Central memory CD4-positive, alpha-beta T cell (primary cell): ENCODE measurements at regions not wholly inside any gene's neighbourhood (a gene's known extent, or its start where the extent isn't known, plus 50 kb on each side); places are given as distances from the start of the nearest gene placed in this dataset.

Experiments
- DNase-seq: peaks from one replicate; pipeline ENCODE4 v3.0.0; 2022

DNA sequence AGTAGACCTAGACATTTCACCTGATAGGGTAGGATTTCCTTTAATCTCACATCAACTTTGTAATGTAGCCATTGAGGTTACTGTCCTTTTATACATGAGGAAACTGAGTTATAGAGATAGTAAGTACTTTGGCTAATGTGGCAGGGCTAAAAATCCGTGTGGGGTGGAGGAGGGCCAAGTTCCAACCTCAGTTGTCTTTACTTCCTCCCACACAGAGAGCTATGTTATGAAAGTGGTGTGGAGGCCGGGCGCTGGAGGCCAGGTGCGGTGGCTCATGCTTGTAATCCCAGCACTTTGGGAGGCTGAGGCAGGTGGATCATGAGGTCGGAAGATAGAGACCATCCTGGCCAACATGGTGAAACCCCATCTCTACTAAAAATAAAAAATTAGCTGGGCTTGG is 173.3 kb downstream of the PALM2AKAP2 start:
- no peak for DNase-seq

DNA sequence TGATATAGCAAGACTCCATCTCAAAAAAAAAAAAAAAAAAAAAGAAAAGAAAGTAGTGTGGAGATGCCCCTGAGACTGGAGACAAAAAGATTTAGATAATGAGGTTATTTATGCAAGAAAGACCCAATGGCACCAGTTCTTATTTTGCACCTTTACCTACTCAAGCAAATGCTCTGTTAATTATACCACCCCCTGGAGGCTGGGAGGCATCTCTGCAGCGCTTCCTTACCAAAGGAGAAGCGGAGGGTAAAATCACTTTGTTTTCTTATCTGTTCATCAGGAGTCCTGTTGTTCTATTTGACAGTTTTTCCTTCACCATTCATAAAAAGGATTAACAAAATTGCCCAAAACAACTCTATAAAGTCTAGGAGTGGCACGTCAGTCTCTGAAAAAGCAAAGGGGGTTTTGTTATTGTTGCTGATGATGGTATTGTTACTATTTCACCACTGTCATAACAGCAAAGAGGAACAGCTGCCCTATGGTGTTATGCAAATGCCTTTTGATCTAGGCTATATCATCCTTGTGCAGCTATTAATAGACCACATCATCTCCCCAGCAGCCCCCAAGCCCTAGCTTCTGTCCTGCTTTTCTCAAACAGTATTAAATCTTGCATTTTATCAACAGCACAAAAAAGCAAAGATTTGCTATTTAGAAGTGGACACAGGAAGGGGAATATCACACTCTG is 174.0 kb downstream of the PALM2AKAP2 start:
- no peak for DNase-seq

DNA sequence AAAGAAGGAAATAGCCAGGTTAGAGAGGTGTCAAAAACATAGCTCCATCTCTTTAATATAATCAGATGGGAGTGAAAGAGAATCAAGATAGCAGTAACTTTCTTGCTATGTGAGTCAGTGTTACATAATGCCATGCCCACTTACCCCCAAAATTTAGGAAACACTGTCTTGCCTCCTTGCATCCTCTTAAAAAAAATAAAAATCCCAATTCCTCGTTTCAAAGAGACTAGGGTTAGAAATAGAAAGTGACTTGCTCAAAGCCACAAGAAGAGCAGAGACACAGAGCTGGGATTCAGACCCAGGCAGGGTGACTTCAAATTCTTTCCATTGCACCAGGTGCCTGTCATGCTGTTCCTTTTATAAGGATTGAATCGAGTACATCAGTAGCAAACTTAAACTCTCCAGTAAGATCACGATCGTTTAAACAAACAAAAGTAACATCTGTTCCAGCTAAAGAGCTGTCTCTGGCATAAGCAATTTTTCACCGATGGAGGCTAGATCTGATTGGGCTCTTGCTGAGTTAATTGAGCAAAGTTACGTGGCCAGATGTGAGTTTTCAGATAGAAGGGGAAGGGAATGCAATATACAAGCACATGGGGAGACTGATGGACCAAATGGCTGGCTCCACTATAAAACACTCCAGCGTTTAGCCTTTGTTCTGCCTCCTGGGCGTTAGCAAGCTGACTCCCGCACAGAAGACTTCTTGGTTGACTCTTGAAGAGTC is 176.9 kb downstream of the PALM2AKAP2 start:
- no peak for DNase-seq

DNA sequence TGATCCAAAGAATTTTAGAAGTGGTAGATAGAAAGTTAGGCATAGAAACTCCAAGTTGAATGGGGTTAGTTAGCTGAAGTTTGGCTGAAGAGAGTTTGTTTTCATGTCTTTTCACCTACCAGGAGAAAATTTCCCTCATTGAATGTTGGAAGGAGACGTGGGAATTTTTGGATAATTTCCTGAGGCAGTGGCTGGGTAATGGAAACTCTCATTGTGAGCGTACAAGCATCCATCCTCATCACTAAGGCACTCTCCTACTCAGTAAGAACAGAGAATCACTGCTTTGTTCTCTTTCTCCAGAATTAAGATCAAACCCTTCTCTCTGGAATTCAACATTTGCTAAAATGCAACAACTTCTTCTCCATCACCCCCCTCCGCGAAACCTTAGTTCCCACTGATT is 179.7 kb downstream of the PALM2AKAP2 start:
- no peak for DNase-seq

DNA sequence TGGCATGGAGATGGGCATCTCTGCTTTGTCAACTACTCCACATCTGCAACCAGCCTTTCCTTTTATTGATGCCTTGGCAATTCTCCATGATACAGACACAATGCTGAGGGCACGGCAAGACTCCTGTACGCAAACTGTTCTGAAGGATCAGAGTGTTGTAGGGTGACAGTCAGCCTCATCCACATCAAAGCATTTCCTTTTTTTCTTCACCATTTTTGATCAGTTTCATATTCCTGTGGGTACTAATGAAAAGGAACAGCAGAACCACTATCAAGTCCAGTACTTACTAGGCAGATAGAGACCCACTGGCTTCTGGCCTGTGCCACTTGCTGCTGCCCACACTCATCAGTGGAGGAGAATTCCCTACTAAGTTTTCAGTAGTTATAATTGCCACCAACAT is 181.6 kb downstream of the PALM2AKAP2 start:
- DNase-seq, result no peak

DNA sequence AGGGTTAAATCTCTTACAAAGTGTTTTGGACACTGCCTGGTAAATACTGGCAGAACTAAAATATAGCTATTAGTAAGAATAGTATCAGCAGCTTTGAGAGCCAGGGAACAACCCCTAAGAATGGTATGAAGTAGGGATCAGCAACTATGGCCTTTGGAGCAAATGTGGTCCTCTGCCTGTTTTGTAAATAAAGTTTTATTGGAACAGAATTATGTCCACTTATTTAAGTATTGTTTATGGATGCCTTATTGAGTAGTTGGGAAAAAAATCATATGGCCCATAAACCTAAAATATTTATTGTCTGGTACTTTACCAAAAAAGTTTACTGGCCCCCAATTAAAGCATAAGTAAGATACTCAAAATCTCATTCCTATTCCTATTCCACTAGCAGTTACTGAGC is 182.2 kb downstream of the PALM2AKAP2 start:
- DNase-seq, result no peak

DNA sequence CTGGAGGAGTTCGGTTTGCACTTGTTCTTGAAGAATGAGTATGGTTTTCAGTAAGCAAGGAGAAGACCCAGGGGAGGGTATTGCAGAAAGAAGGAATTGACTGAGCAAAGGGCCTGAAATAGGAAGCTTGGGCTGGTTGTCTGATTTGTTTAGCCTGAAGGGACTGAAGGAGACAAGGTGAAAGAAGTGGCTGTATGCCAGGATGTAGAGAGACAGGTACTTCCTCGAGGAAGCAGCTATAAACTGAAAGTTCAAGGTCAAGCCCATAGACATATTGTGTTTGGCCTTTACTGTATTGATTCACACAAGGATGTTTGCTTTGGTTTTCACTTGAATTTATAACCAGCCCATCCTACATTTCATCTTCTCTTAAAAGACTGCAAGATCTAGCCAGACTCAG is 183.1 kb downstream of the PALM2AKAP2 start:
- no peak for DNase-seq

DNA sequence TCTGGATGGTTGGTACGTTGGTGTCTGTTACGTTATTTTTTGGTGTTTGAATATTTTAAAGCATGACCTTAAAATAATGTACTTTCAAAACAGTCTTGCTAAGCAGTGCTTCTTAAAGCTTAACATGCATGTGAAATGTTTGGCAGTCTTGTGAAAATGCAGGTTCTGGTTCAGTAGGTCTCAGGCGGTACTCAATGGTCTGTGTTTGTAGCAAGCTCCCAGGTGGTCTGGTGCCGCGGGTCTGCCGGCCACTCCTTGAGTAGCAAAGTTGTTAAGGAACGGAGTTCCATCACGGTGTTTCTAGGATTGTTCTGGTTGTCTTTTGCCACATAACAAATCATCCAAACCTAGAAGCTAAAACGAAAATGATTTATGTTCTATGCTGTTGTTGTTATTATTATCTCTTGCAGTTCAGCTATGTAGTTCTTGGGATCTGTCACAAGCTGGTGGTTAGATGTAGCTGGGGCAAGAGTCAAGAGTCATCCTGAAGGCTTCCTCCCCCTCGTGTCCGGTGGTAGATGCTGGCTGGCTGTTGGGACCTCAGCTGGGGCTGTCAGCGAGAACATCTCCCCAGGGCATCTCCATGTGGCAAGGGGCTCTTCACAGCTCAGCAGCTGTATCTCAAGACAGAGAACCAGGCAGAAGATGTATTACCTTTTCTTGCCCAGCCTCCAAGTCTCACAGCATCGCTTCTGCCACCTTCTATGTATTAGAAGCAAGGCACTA is 186.8 kb downstream of the PALM2AKAP2 start:
- no peak for DNase-seq

DNA sequence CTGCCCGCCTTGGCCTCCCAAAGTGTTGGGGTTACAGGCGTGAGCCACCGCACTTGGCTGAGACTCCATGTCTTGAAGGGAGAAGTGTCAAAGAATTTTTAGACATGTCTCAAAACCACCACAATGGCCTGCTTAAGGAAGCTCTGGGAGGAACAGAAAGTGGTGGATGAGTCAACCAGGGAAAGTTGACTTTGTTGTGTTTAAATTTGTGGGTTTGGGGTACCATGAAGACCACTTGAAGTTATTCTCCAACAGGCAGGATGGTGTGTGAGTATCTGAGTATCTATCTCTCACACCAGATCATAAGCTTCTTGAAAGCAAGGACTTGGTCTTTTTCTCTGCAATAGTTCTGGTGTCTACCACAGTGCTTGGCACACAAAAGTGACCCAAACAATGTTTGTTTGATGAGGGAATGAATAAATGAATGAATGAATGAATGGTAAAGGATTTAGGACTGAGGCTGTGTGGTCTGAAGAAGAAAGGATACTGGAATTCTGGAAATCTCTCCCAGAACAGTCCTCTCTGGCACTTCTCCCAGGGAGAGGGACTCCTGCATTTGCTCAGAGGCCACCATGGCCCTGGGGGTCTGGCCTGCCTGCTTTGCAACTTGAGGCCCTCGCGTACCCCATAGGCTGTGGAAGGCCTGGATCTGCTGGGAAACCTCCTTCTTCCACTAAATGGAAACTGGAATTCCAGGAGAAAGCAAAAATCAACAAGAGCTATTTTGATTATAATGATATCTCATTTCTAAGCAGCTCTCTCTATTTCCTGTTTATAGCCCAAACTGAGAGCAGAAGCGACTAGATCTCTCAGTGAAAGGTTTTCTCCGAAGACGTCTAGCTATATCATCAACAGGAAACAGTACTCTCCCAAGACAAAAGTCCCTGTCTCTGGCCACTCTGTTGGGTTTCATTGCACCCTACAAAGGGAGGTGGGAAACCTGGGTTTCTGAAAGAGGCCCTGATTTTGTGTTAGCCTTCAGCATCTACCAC is 187.9 kb downstream of the PALM2AKAP2 start:
- peak; percentile 13 for DNase-seq

DNA sequence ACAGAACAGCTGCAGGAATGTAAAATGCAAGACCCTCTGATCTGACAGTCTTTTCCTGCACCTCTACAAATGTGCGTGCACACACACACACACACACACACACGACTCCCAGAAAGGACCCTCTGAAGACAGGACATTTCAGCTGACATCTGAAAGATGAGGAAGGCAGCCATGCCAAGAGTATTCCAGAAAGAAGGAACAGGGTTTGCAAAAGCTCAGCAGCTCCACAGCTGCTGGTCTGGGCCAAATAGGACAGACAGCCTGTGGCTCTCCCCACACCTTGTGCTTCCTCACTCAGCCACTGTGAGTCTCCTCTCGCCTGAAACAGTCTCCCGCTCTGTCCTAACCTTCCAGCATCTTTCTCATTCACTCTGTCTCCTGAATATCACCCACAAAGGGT is 189.0 kb downstream of the PALM2AKAP2 start:
- DNase-seq, result no peak

DNA sequence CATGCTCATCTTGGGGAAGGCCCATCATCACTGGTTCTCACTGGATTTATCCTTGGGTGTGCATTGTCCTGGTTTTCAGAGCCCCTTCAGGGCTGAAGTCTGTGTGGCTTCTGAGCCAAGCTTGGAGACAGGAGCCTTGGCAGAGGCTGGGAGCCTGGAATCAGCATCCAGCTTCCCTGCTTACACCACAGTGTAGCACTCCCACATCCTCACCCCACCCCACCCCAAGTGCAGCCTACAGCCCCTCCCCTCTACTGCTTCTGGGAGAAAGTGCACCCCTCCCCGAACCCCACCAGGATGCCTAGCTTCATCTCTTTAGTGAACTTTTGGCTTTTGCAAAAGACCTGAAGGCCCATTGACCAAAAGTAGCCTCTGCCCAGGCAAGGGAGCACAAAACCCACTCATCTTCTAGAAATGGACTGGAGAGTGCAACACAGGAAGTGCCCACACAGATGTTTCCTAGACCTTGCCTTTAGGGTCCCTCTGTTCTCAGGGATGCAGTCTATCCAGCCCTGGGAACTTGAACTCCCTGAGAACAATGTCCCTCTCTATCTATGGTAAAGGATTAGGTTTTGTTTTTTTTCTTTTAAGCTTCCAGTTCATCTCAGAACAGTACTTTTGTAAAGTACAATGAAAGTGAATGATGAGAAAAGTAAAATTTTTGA is 189.7 kb downstream of the PALM2AKAP2 start:
- DNase-seq, result no peak

DNA sequence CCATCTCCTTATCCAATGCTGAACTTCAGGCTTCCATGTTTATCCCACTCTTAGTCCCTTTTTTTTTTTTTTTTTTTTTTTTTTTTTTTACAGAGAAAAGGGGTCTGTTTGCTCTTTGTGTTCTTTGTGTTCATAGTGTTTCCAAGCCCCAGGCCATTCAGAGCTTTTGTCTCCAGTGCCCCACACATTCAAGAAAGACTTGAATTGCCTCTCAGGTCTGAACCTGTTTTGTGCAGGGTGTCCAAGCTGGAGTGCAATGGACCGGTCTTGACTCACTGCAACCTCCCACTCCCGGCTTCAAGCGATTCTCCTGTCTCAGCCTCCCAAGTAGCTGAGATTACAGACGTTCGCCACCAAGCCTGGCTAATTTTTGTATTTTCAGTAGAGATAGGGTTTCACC is 191.2 kb downstream of the PALM2AKAP2 start:
- no peak for DNase-seq

DNA sequence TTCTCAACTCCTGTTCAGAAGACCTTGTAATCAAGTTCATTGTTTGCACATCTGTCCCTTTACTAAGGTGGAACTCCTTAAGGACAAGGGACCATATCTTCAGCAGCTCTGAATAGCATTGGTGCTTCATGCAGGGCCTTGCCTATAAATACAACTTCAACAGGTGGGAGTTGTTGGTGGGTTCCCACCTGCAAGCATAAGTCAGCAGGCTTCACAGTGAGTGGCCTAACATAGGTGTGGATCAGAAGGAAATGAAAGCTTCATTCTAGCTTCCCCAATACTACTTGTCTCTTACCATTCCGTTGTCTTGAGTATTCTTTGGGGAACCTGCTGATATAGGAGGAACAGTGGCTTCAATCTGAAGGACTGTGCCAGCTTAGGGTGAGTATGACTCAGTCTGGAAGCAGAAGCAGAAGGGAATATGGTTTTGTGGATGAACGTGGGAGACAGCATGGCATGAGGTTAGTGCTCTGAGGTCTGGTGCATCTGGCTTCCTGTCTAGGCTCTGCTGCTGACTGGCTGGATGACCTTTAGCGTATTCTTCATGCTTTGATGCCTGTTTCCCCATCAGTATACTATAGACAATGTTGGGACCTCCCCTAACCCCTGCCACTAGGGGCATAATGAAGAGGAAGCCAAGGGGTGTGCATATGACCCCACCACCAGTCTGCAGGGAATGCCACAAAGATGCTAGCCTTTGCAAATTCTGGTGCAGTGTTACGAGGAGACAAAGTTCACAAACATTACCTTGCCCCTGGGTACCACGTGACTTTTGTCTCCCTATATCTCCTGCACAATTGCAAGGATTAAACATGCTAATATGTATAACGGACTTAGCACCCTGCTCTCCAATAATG is 192.3 kb downstream of the PALM2AKAP2 start:
- DNase-seq, result no peak

DNA sequence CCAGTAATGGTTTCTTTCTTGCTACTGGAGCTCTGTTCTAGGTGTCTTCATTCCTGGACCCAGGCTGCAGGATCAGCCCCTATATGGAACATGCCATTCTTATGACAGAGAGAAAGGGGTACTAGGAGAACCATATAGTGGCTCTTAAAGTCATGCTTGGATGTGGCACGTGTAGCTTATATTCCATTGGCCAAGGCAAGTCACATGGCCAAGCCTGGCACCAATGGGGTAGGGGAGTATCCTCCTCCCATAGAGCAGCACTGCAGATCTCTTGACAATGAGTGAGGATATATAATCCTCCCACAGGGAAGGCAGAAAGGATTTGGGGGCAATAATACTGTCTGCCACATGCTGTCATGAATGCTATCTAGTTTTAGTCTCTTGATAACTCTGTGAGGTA is 193.3 kb downstream of the PALM2AKAP2 start:
- DNase-seq, result no peak

DNA sequence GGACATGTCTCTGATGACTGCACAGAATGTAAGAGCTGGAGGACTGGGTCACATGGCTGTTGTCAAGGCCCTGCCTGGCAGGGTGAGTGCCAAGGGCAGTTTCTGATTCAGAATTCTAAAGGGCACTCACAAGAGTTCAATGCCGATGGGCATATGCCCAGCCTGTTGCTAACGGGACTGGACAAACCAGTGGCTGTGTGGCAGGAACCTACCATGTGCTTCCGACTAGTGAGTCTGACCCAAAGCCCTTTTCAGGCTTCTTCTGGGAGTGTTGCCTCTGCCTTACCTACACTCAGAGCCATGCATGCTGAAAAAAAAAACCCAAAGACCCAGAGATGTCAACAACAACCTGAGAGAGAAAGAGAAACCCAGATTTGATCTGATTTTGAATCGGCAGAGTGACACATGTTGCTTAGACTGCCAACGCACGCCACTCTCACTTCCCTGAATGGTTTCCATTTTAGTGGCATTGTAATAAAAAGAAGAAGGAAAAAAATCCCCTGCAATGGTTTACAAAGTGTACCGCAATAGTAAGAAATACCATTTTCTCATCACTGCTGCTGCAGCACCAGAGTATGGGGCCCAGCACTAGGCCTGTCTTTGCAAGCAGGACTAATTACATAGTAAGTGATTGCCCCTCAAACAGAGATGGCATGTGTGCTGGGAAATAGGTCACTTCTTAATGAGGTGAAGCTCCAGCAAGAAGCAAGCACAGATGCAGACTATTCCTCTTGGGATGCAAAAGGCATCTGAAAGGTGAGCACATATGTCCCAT is 194.3 kb downstream of the PALM2AKAP2 start:
- no peak for DNase-seq

DNA sequence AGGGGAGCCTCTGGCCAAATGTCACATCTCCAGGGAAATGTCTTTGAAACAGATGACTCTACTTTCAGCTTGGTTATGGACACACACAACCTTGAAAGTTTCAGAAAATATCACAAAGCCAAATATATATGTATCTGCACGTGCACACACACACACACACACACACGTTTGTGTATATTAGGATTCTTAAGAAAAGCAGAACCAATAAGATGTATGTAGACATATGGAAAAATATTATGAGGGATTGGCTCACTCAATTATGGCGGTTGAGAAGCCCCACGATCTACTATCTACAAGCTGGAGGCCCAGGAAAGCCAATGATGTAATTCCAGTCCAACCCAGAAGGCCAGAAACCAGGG is 194.9 kb downstream of the PALM2AKAP2 start:
- no peak for DNase-seq

DNA sequence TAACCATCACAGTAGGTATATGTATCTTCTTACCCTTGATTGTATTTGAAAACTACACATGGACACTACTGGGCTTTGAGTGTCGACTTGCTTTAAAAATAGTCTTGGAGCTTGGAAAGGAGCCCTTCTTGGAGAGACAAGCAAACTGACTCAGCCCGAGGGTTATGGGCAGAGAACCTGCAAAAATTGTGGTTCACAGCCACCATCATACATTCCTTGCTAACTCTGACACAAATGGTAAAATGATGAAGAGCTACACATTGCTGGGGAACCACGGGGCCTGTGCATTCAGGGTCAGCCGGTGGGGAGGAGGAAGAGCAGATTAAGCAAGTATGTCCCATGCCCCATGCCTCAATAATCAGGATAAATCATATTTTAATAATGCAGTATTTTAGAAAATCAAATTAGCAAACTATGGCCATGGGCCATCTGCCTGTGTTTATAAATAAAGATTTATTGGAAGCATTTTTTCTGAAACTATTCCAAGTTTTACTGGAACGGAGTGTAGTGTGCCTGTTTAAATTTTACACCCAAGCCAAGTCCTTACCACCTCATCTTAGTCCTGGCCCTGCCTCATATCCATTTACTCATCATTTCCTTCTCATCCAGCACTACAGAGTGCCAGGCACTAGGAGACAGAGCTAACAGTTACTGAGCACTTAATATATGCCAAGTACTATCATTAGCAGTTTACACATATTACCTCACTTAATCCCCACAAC is 195.7 kb downstream of the PALM2AKAP2 start:
- DNase-seq, result no peak

DNA sequence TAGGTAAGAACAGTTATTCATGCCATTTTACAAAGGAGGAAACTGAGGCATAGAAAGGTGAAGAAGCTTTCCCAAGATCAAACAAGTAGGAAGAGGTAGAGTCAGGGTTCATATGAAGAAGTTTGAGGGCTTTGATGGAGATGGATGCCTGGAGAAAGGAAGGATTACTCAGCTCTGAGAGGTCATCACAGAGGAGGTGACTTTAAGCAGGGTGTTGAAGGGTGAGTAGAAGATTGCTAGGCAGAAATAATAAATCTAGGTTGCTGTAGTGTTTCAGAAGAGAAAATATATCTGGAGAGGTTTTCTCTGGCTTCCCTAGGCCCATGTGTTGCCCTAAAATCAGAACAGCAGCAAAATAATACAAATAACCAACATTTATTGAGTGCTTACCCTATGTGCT is 196.3 kb downstream of the PALM2AKAP2 start:
- DNase-seq, result no peak

DNA sequence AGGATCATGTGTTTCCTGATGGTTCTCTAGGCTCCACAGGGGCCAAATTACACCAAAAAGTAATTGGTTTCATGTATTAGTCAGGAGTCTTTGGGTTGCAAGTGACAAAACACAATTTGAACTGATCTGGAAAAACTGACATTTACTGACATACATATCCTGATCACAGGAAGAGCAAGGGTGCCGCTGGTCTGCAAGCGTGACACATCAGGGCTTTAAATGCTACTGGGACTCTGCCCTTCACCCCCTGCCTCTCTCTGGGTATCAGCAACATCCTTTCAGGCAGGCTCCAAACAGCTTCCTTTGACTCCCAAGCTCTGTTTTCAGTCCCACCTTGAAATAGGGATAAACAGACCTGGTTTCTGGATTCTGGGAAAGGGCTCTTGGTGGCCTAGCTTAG is 197.5 kb downstream of the PALM2AKAP2 start:
- no peak for DNase-seq

DNA sequence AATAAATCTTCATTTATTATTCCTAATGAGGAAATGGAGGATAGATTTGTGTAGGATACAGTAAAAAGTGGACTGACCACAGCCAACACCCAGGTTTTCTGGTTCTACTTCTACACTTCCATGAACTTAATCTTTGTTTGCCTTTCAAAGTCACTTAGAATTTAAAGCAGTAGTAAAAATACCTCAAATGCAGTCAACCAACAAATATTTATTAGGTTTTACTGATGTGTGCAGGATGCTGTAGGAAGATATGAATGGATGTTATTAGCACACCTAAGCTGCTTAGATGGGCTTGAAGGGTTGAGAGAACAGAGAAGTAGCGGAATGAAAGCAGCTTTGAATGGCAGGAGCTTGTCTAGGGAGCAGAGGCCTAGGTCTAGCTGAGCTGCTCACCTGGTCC is 201.1 kb downstream of the PALM2AKAP2 start:
- no peak for DNase-seq
